ENCODE measurements at regions not wholly inside any gene's neighbourhood (a gene's known extent, or its start where the extent isn't known, plus 50 kb on each side); places are given as distances from the start of the nearest gene placed in this dataset.

DNA sequence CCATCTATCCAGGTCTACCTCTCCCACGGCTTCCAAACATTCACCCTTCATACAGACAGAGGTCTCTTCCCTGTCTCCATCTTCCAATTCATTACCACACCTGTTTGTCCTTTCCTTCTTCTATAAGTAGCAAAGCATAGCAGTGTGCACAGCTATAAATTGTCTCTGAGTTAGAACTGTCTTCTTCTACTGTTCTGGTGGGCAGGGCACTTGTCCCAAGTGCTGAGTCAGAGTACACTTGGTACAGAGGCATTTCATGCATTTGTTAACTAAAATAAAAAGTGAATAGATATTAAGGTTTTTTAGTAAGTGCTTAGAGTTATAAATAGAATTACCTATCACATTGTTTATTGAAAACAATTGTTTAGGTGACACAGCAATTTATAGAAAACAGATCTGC lies 150.1 kb upstream of the CCDC54 start:
- TF ChIP-seq ZC3H10 (CRISPR knock-in tag; IDR thresholded peaks at IDR 0.05) (no peak), ZFP3 (CRISPR knock-in tag; IDR thresholded peaks at IDR 0.05) (no peak), ESRRG (CRISPR knock-in tag; IDR thresholded peaks at IDR 0.05) (no peak), PATZ1 (CRISPR knock-in tag; IDR thresholded peaks at IDR 0.05; ENCODE audit: borderline replicate concordance) (no peak), ARNTL (CRISPR knock-in tag; IDR thresholded peaks at IDR 0.05; ENCODE audit: borderline replicate concordance, low read depth) (no peak), ZNF70 (CRISPR knock-in tag; IDR thresholded peaks at IDR 0.05) (no peak), ZFP30 (CRISPR knock-in tag; IDR thresholded peaks at IDR 0.05) (no peak), CSRNP3 (CRISPR knock-in tag; IDR thresholded peaks at IDR 0.05) (no peak)

All from SK-N-SH treated with all-trans-retinoic acid at 6 μM for 48 hours (cell line).